Gastrocnemius medialis (tissue), 4 donors: ENCODE measurements at regions not wholly inside any gene's neighbourhood (a gene's known extent, or its start where the extent isn't known, plus 50 kb on each side); places are given as distances from the start of the nearest gene placed in this dataset.

ENCODE experiments used
- CTCF ChIP-seq, 5 experiments: fragments of 450-650 bp in 3 of 5; fragments of 200-600 bp in 2 of 5; sonication (generic) in 2 of 5; IDR thresholded peaks in 4 of 5; conservative IDR thresholded peaks in 1 of 5; 1 replicate in 4 of 5; 2 replicates in 1 of 5; pipeline ENCODE4 v1.5.1; 2016 to 2019; ENCODE audit warnings: antibody characterized with exemption in 5 of 5, mild to moderate bottlenecking in 3 of 5, moderate library complexity in 3 of 5
- POLR2A ChIP-seq, 2 donors: fragments of 450-650 bp; IDR thresholded peaks; one replicate each; pipeline ENCODE4 v1.6.1; 2017; ENCODE audit warnings: antibody characterized with exemption in 2 of 2, mild to moderate bottlenecking in 2 of 2, moderate library complexity in 2 of 2

GRCh38 chr5:162288647-162289296, 221.2 kb downstream of the GABRG2 start:
- TF ChIP-seq CTCF (IDR thresholded peaks at IDR 0.05 in 4 of 5, conservative IDR thresholded peaks at IDR 0.05 in 1 of 5) (no peak), POLR2A (IDR thresholded peaks at IDR 0.05) (no peak)
